LNCaP clone FGC (cell line): ENCODE measurements at regions not wholly inside any gene's neighbourhood (a gene's known extent, or its start where the extent isn't known, plus 50 kb on each side); places are given as distances from the start of the nearest gene placed in this dataset.

Experiments used
- DNase-seq: peaks from one replicate; pipeline ENCODE4 v3.0.0-alpha.2; 2011; ENCODE audit warnings: low read depth
- H3K4me3 ChIP-seq: 2 replicates; pipeline ENCODE4 v1.5.1; 2011; ENCODE audit warnings: mild to moderate bottlenecking, low read depth, low read length, control low read depth
- TF ChIP-seq, protein P1 (sequence below): IDR thresholded peaks from 2 replicates; pipeline ENCODE4 v1.5.1; 2012; ENCODE audit warnings: mild to moderate bottlenecking; ENCODE audit not compliant: control insufficient read depth, insufficient read depth; ENCODE audit errors: extremely low read depth

- DNase-seq = no peak
Measured at GRCh38 chr9:135209852-135210251, 122.4 kb downstream of the OLFM1 start.

DNA sequence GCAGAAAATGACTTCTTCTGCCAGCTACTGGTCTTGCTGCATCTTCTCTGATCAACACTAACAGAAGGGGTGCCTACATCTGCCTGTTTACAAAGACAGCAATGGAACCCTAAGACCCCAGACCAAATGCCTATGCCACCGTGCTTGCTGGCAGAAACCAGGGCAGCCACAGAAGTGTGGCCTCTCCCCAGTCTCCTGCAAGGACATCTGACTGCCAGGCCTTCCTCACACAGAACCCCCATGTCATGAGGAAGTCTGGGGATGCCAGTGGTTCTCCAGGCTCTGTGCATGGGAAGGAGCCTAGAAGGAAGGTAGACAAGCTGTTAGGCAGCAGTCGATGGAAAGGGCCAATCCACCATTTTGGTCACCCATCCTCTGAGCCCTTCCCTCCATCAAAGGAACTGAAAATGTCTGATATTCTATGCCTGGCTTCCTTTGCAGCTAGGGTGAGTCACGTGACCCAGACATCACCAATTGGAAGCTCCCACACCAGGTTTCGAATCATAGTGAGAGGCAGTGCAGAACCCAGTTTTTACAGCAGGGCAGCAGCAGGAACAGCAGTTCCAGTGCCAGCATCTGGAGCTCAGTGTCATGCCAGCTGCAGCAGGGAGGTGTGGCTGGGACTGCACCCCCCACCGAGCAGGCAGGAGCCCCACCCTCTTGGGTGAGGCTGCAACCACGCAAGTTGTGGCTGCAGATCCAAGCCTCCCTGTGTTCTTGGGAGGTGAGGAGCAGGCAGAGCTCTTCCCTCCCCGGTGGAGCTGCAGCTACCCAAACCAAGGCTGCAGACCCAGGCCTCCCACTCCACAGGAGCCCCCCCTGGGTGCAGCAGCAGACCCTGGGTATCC lies 123.4 kb downstream of the OLFM1 start:
- TF ChIP-seq, protein P1, sequence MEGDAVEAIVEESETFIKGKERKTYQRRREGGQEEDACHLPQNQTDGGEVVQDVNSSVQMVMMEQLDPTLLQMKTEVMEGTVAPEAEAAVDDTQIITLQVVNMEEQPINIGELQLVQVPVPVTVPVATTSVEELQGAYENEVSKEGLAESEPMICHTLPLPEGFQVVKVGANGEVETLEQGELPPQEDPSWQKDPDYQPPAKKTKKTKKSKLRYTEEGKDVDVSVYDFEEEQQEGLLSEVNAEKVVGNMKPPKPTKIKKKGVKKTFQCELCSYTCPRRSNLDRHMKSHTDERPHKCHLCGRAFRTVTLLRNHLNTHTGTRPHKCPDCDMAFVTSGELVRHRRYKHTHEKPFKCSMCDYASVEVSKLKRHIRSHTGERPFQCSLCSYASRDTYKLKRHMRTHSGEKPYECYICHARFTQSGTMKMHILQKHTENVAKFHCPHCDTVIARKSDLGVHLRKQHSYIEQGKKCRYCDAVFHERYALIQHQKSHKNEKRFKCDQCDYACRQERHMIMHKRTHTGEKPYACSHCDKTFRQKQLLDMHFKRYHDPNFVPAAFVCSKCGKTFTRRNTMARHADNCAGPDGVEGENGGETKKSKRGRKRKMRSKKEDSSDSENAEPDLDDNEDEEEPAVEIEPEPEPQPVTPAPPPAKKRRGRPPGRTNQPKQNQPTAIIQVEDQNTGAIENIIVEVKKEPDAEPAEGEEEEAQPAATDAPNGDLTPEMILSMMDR = no peak
- no peak for DNase-seq
- no peak overlapping the region for H3K4me3 ChIP-seq

More at GRCh38 chr9:135209852-135210251, 122.4 kb downstream of the OLFM1 start:
- no peak overlapping the region for H3K4me3 ChIP-seq
- TF ChIP-seq, protein P1 = no peak

- DNase-seq = no peak
- no peak overlapping the region for H3K4me3 ChIP-seq
- TF ChIP-seq, protein P1 = no peak
Measured at GRCh38 chr9:135211524-135211890, 124.0 kb downstream of the OLFM1 start.

GRCh38 chr9:135212961-135213360 lies 125.5 kb downstream of the OLFM1 start:
- no peak overlapping the region for H3K4me3 ChIP-seq
- TF ChIP-seq, protein P1 = no peak
- DNase-seq = no peak

DNA sequence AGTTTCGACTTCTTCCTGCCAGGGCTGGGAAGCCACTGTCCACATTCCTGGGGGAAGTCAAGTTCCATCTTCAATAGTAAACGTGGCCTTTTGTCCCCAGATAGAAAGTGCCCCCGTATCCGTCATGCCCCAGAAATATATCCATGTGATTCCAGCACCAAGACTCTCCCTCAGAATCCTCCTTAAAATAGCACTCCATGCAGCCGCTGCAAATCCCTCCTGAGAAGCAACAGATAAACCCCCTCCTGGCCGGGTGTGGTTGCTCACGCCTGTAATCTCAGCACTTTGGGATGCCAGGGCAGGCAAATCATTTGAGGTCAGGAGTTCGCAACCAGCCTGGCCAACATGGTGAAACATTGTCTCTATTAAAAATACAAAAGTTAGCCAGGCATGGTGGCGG lies 126.1 kb downstream of the OLFM1 start:
- DNase-seq = no peak
- TF ChIP-seq, protein P1 = no peak
- H3K4me3 ChIP-seq = no peak overlapping the region

- TF ChIP-seq, protein P1 = no peak
- no peak overlapping the region for H3K4me3 ChIP-seq
- DNase-seq = no peak
Measured at GRCh38 chr9:135214054-135214640, 126.7 kb downstream of the OLFM1 start.
